ENCODE measurements at regions not wholly inside any gene's neighbourhood (a gene's known extent, or its start where the extent isn't known, plus 50 kb on each side); places are given as distances from the start of the nearest gene placed in this dataset.

DNA sequence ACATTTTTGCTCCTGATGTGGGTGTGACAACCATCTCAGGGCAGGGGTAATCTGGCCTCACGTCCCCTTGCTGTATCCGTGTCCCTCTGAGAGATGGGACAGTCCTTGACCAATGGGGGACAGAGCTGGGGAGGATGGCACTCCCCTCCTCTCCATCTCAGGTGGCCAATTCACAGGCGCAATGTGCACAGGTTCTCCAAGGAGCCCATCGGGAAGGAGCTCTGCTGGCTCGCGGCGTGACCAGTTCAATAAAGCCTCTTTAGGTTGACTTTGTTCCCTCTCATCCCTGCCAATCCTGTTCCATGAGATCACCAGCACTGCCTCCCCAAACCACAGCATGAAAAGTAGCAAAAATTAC, 196.3 kb upstream of the SLC24A3 start:
- TF ChIP-seq ELF1 (IDR thresholded peaks at IDR 0.05) (no peak), SMC3 (IDR thresholded peaks at IDR 0.05; ENCODE audit: low read depth, low read length) (no peak), TCF12 (IDR thresholded peaks at IDR 0.05) (no peak), RAD21 (IDR thresholded peaks at IDR 0.05; ENCODE audit: low read length) (no peak), FOSL2 (IDR thresholded peaks at IDR 0.05; ENCODE audit: borderline replicate concordance, low read depth) (no peak), YY1 (IDR thresholded peaks at IDR 0.05; ENCODE audit: low read depth) (no peak), MAX (IDR thresholded peaks at IDR 0.05; ENCODE audit: low read depth) (no peak), MXI1 (IDR thresholded peaks at IDR 0.05; ENCODE audit: low read depth, low read length) (no peak), JUND (IDR thresholded peaks at IDR 0.05) (no peak), EP300 (IDR thresholded peaks at IDR 0.05; ENCODE audit: borderline replicate concordance in 1 of 2, low read depth in 1 of 2, low read length in 1 of 2) (no peak), USF2 (IDR thresholded peaks at IDR 0.05; ENCODE audit: borderline replicate concordance, low read depth, low read length) (no peak), TEAD4 (IDR thresholded peaks at IDR 0.05; ENCODE audit: borderline replicate concordance, insufficient read depth) (no peak), RXRA (IDR thresholded peaks at IDR 0.05; ENCODE audit: borderline replicate concordance, low read depth) (no peak), SIN3A (IDR thresholded peaks at IDR 0.05; ENCODE audit: borderline replicate concordance, low read depth, low read length) (no peak)
- TF ChIP-seq, protein P1, sequence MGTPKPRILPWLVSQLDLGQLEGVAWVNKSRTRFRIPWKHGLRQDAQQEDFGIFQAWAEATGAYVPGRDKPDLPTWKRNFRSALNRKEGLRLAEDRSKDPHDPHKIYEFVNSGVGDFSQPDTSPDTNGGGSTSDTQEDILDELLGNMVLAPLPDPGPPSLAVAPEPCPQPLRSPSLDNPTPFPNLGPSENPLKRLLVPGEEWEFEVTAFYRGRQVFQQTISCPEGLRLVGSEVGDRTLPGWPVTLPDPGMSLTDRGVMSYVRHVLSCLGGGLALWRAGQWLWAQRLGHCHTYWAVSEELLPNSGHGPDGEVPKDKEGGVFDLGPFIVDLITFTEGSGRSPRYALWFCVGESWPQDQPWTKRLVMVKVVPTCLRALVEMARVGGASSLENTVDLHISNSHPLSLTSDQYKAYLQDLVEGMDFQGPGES (IDR thresholded peaks at IDR 0.05; ENCODE audit: low read depth, low read length): no peak
- TF ChIP-seq, protein P2, sequence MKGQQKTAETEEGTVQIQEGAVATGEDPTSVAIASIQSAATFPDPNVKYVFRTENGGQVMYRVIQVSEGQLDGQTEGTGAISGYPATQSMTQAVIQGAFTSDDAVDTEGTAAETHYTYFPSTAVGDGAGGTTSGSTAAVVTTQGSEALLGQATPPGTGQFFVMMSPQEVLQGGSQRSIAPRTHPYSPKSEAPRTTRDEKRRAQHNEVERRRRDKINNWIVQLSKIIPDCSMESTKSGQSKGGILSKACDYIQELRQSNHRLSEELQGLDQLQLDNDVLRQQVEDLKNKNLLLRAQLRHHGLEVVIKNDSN (IDR thresholded peaks at IDR 0.05; ENCODE audit: borderline replicate concordance, low read depth): no peak
- TF ChIP-seq, protein P3, sequence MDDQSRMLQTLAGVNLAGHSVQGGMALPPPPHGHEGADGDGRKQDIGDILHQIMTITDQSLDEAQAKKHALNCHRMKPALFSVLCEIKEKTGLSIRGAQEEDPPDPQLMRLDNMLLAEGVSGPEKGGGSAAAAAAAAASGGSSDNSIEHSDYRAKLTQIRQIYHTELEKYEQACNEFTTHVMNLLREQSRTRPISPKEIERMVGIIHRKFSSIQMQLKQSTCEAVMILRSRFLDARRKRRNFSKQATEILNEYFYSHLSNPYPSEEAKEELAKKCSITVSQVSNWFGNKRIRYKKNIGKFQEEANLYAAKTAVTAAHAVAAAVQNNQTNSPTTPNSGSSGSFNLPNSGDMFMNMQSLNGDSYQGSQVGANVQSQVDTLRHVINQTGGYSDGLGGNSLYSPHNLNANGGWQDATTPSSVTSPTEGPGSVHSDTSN (IDR thresholded peaks at IDR 0.05): no peak
- TF ChIP-seq, protein P4, sequence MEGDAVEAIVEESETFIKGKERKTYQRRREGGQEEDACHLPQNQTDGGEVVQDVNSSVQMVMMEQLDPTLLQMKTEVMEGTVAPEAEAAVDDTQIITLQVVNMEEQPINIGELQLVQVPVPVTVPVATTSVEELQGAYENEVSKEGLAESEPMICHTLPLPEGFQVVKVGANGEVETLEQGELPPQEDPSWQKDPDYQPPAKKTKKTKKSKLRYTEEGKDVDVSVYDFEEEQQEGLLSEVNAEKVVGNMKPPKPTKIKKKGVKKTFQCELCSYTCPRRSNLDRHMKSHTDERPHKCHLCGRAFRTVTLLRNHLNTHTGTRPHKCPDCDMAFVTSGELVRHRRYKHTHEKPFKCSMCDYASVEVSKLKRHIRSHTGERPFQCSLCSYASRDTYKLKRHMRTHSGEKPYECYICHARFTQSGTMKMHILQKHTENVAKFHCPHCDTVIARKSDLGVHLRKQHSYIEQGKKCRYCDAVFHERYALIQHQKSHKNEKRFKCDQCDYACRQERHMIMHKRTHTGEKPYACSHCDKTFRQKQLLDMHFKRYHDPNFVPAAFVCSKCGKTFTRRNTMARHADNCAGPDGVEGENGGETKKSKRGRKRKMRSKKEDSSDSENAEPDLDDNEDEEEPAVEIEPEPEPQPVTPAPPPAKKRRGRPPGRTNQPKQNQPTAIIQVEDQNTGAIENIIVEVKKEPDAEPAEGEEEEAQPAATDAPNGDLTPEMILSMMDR (IDR thresholded peaks at IDR 0.05): no peak
- H3K36me3 ChIP-seq (replicated peaks in 1 of 2; ENCODE audit: control insufficient read depth in 1 of 2, insufficient read depth in 2 of 2, low read length in 1 of 2): no peaks in the 10 kb centered on the region
- no peak overlapping the region for H3K4me3 ChIP-seq (ENCODE audit: low read depth in 2 of 2, low read length in 1 of 2)
- H3K4me1 ChIP-seq (ENCODE audit: control insufficient read depth in 1 of 2, insufficient read depth in 2 of 2, low read depth in 1 of 2, low read length in 1 of 2): no peaks in the 10 kb centered on the region
- H3F3A ChIP-seq (replicated peaks; ENCODE audit: insufficient read depth): no peaks in the 10 kb centered on the region
- H3K27ac ChIP-seq (ENCODE audit: low read depth in 2 of 2, low read length in 1 of 2): no peak overlapping the region
- H3K79me2 ChIP-seq (ENCODE audit: insufficient read depth): no peaks in the 10 kb centered on the region
- WGBS (ENCODE audit: low lambda C conversion rate): 70% methylated on average over 7 of the region's 7 CpGs
- H4K20me1 ChIP-seq (ENCODE audit: insufficient read depth): no peaks in the 10 kb centered on the region
- ChIA-PET CTCF (no interaction called here), POLR2A (no interaction called here)
- H3K9me3 ChIP-seq: no peaks in the 10 kb centered on the region
- DNase-seq: no peak
- H3K27me3 ChIP-seq (ENCODE audit: insufficient read depth): no peaks in the 10 kb centered on the region
- no peaks in the 10 kb centered on the region for H3K9me2 ChIP-seq
- no peak overlapping the region for H2AFZ ChIP-seq (ENCODE audit: low read depth)
- no peak overlapping the region for H3K9ac ChIP-seq
- H3K4me2 ChIP-seq: no peak overlapping the region
